ENCODE measurements at regions not wholly inside any gene's neighbourhood (a gene's known extent, or its start where the extent isn't known, plus 50 kb on each side); places are given as distances from the start of the nearest gene placed in this dataset.

GRCh38 chr10:55174419-55174818 is 373.4 kb upstream of the PCDH15 start:
- no CpG with 5 or more reads among the region's 4 CpGs for WGBS (ENCODE audit: extremely low coverage, insufficient coverage, insufficient read length)
- Histone ChIP-seq H3K14ac (ENCODE audit: low read length) (no peak overlapping the region), H3K4me1 (ENCODE audit: control insufficient read depth in 1 of 2, insufficient read depth in 2 of 2, low read length in 2 of 2) (no peaks in the 10 kb centered on the region), H2BK120ac (ENCODE audit: insufficient read depth, low read length, poor library complexity) (no peak overlapping the region), H4K8ac (ENCODE audit: low read depth, low read length) (no peak overlapping the region), H3K4me2 (ENCODE audit: low read length) (no peak overlapping the region), H3K79me2 (ENCODE audit: control insufficient read depth, insufficient read depth, low read length, poor library complexity) (no peaks in the 10 kb centered on the region), H2AK5ac (ENCODE audit: low read length) (no peak overlapping the region), H2AFZ (ENCODE audit: insufficient read depth, low read length, poor library complexity) (no peak overlapping the region), H3K36me3 (ENCODE audit: control insufficient read depth in 1 of 2, insufficient read depth in 2 of 2, low read length in 2 of 2) (no peaks in the 10 kb centered on the region), H3K79me1 (ENCODE audit: low read length) (no peaks in the 10 kb centered on the region), H3K9me3 (ENCODE audit: insufficient read depth, low read depth, low read length) (no peaks in the 10 kb centered on the region), H3K4me3 (ENCODE audit: low read depth, low read length) (no peak overlapping the region), H4K91ac (ENCODE audit: low read depth, low read length) (no peak overlapping the region), H3K18ac (ENCODE audit: low read length) (no peak overlapping the region), H3K9ac (ENCODE audit: low read length) (no peak overlapping the region), H3K27ac (ENCODE audit: low read depth, low read length) (no peak overlapping the region), H3K27me3 (ENCODE audit: insufficient read depth, low read length) (no peaks in the 10 kb centered on the region), H2BK12ac (ENCODE audit: low read length) (no peak overlapping the region), H2BK5ac (ENCODE audit: low read depth, low read length, poor library complexity) (no peak overlapping the region), H3K23ac (ENCODE audit: low read length) (no peak overlapping the region), H4K12ac (ENCODE audit: low read depth, low read length) (no peak overlapping the region), H3K4ac (ENCODE audit: low read depth, low read length) (no peak overlapping the region)
- no peak for DNase-seq

- Histone ChIP-seq H3K23ac (ENCODE audit: low read length) (no peak overlapping the region), H3K4me1 (ENCODE audit: control insufficient read depth in 1 of 2, insufficient read depth in 2 of 2, low read length in 2 of 2) (no peaks in the 10 kb centered on the region), H3K14ac (ENCODE audit: low read length) (no peak overlapping the region), H3K79me2 (ENCODE audit: control insufficient read depth, insufficient read depth, low read length, poor library complexity) (no peaks in the 10 kb centered on the region), H4K91ac (ENCODE audit: low read depth, low read length) (no peak overlapping the region), H3K36me3 (ENCODE audit: control insufficient read depth in 1 of 2, insufficient read depth in 2 of 2, low read length in 2 of 2) (no peaks in the 10 kb centered on the region), H4K12ac (ENCODE audit: low read depth, low read length) (no peak overlapping the region), H2BK5ac (ENCODE audit: low read depth, low read length, poor library complexity) (no peak overlapping the region), H3K27me3 (ENCODE audit: insufficient read depth, low read length) (no peaks in the 10 kb centered on the region), H3K4me3 (ENCODE audit: low read depth, low read length) (no peak overlapping the region), H4K8ac (ENCODE audit: low read depth, low read length) (no peak overlapping the region), H3K79me1 (ENCODE audit: low read length) (no peaks in the 10 kb centered on the region), H2BK120ac (ENCODE audit: insufficient read depth, low read length, poor library complexity) (no peak overlapping the region), H3K9me3 (ENCODE audit: insufficient read depth, low read depth, low read length) (no peaks in the 10 kb centered on the region), H2AK5ac (ENCODE audit: low read length) (no peak overlapping the region), H2AFZ (ENCODE audit: insufficient read depth, low read length, poor library complexity) (no peak overlapping the region), H3K9ac (ENCODE audit: low read length) (no peak overlapping the region), H3K27ac (ENCODE audit: low read depth, low read length) (no peak overlapping the region), H3K18ac (ENCODE audit: low read length) (no peak overlapping the region), H3K4me2 (ENCODE audit: low read length) (no peak overlapping the region), H3K4ac (ENCODE audit: low read depth, low read length) (no peak overlapping the region), H2BK12ac (ENCODE audit: low read length) (no peak overlapping the region)
- no peak for DNase-seq
- no CpG with 5 or more reads among the region's 1 CpG for WGBS (ENCODE audit: extremely low coverage, insufficient coverage, insufficient read length)
Observed at GRCh38 chr10:55169493-55169892, 368.5 kb upstream of the PCDH15 start.

- no CpG with 5 or more reads among the region's 1 CpG for WGBS (ENCODE audit: extremely low coverage, insufficient coverage, insufficient read length)
- Histone ChIP-seq H3K4me2 (ENCODE audit: low read length) (no peak overlapping the region), H3K14ac (ENCODE audit: low read length) (no peak overlapping the region), H3K79me2 (ENCODE audit: control insufficient read depth, insufficient read depth, low read length, poor library complexity) (no peaks in the 10 kb centered on the region), H4K8ac (ENCODE audit: low read depth, low read length) (no peak overlapping the region), H3K27me3 (ENCODE audit: insufficient read depth, low read length) (no peaks in the 10 kb centered on the region), H2BK120ac (ENCODE audit: insufficient read depth, low read length, poor library complexity) (no peak overlapping the region), H2AFZ (ENCODE audit: insufficient read depth, low read length, poor library complexity) (no peak overlapping the region), H3K27ac (ENCODE audit: low read depth, low read length) (no peak overlapping the region), H3K79me1 (ENCODE audit: low read length) (no peaks in the 10 kb centered on the region), H3K4ac (ENCODE audit: low read depth, low read length) (no peak overlapping the region), H3K9me3 (ENCODE audit: insufficient read depth, low read depth, low read length) (no peaks in the 10 kb centered on the region), H3K4me1 (ENCODE audit: control insufficient read depth in 1 of 2, insufficient read depth in 2 of 2, low read length in 2 of 2) (no peaks in the 10 kb centered on the region), H3K4me3 (ENCODE audit: low read depth, low read length) (no peak overlapping the region), H2BK5ac (ENCODE audit: low read depth, low read length, poor library complexity) (no peak overlapping the region), H3K23ac (ENCODE audit: low read length) (no peak overlapping the region), H3K36me3 (ENCODE audit: control insufficient read depth in 1 of 2, insufficient read depth in 2 of 2, low read length in 2 of 2) (no peaks in the 10 kb centered on the region), H3K18ac (ENCODE audit: low read length) (no peak overlapping the region), H4K12ac (ENCODE audit: low read depth, low read length) (no peak overlapping the region), H3K9ac (ENCODE audit: low read length) (no peak overlapping the region), H4K91ac (ENCODE audit: low read depth, low read length) (no peak overlapping the region), H2BK12ac (ENCODE audit: low read length) (no peak overlapping the region), H2AK5ac (ENCODE audit: low read length) (no peak overlapping the region)
- no peak for DNase-seq
Observed at GRCh38 chr10:55168343-55168742, 367.3 kb upstream of the PCDH15 start.

- H3K79me2 ChIP-seq (ENCODE audit: control insufficient read depth, insufficient read depth, low read length, poor library complexity) = no peaks in the 10 kb centered on the region
- no peak overlapping the region for H2BK120ac ChIP-seq (ENCODE audit: insufficient read depth, low read length, poor library complexity)
- no peak overlapping the region for H3K4me3 ChIP-seq (ENCODE audit: low read depth, low read length)
- no peak overlapping the region for H3K9ac ChIP-seq (ENCODE audit: low read length)
- H4K91ac ChIP-seq (ENCODE audit: low read depth, low read length) = no peak overlapping the region
- no peak overlapping the region for H2BK5ac ChIP-seq (ENCODE audit: low read depth, low read length, poor library complexity)
- WGBS (ENCODE audit: extremely low coverage, insufficient coverage, insufficient read length) = no CpG with 5 or more reads among the region's 6 CpGs
- H3K4me2 ChIP-seq (ENCODE audit: low read length) = no peak overlapping the region
- no peak overlapping the region for H4K8ac ChIP-seq (ENCODE audit: low read depth, low read length)
- H3K4ac ChIP-seq (ENCODE audit: low read depth, low read length) = no peak overlapping the region
- H3K27me3 ChIP-seq (ENCODE audit: insufficient read depth, low read length) = no peaks in the 10 kb centered on the region
- no peak overlapping the region for H2BK12ac ChIP-seq (ENCODE audit: low read length)
- H2AFZ ChIP-seq (ENCODE audit: insufficient read depth, low read length, poor library complexity) = no peak overlapping the region
- H3K36me3 ChIP-seq (ENCODE audit: control insufficient read depth in 1 of 2, insufficient read depth in 2 of 2, low read length in 2 of 2) = no peaks in the 10 kb centered on the region
- H2AK5ac ChIP-seq (ENCODE audit: low read length) = no peak overlapping the region
- no peak overlapping the region for H4K12ac ChIP-seq (ENCODE audit: low read depth, low read length)
- no peak overlapping the region for H3K18ac ChIP-seq (ENCODE audit: low read length)
- no peak overlapping the region for H3K27ac ChIP-seq (ENCODE audit: low read depth, low read length)
- no peaks in the 10 kb centered on the region for H3K79me1 ChIP-seq (ENCODE audit: low read length)
- no peak overlapping the region for H3K23ac ChIP-seq (ENCODE audit: low read length)
- H3K4me1 ChIP-seq (ENCODE audit: control insufficient read depth in 1 of 2, insufficient read depth in 2 of 2, low read length in 2 of 2) = no peaks in the 10 kb centered on the region
- DNase-seq = no peak
- H3K9me3 ChIP-seq (ENCODE audit: insufficient read depth, low read depth, low read length) = no peaks in the 10 kb centered on the region
- H3K14ac ChIP-seq (ENCODE audit: low read length) = no peak overlapping the region
Observed at GRCh38 chr10:55163388-55163979, 362.5 kb upstream of the PCDH15 start.

Measured in trophoblast cell (in vitro differentiated cells and primary cell).